NCI-H1417 (cell line): ENCODE measurements at regions not wholly inside any gene's neighbourhood (a gene's known extent, or its start where the extent isn't known, plus 50 kb on each side); places are given as distances from the start of the nearest gene placed in this dataset.

Experiments used
- DNase-seq, 3 experiments: peaks; one replicate each; lab custom pipeline; 2025; lab: John Stamatoyannopoulos, UW

DNA sequence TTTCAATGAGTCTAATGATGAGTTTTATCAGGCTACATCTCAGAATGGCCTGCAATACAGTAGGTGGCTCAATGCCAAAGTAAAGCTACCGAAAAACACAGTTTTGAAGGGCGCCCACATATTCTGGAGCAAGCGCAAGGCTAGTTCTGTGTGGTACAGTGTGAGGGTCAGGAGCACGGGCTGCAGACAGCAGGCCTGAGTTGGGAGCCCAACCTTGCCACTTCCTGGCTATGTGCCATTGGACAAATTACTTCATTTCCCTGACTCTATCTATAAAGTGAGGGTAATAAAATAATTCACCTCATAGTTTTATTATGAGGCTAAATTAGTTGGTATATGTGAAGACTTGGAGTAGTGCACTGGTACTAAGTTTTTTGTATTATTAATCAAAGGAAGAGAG is 150.7 kb downstream of the OPN5 start:
- DNase-seq, result no peak

DNA sequence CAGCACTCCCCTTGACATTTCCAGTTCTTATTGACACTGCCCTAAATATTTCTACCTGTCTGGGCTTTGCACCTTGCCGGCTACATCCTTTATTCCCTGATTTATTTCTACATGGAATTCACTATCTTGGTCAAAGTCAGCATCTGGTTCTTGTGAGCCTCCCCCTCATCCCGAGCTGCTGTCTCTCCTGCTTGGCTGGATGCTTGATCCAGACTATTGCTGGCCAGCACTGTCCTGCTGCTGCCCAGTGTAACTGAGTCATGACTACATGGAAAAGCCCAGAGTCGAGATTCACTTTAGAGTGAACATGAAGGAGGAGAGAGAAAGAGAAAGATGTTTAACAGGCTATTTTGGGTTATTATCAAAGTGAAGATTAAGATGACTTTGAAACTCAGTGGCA is 142.2 kb downstream of the OPN5 start:
- no peak for DNase-seq

GRCh38 chr6:47922391-47922790 is 140.6 kb downstream of the OPN5 start:
- no peak for DNase-seq

- DNase-seq, result no peak
Observed at GRCh38 chr6:47919875-47920274, 138.0 kb downstream of the OPN5 start.

GRCh38 chr6:47917811-47918210 is 136.0 kb downstream of the OPN5 start:
- DNase-seq, result no peak

DNA sequence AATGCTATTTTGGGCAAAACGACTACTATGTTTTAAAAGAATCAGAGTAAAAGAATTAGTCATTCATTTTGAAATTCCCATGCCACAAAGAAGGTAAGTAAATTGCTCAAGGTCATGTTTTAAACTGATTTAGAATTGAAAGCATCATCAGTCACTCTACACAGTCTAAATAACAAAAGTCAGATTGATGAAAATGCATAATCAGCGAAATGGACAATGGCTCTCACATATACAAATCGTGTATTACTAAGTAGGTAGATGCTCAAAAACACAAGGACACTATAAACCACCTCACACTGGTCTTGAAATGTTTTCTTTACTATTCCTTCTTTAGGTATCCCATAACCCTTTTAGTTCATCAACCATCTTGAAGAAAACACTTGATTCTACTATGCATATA is 135.4 kb downstream of the OPN5 start:
- DNase-seq, result no peak

- no peak for DNase-seq
Observed at GRCh38 chr6:47915017-47915416, 133.2 kb downstream of the OPN5 start.

- no peak for DNase-seq
Observed at GRCh38 chr6:47908271-47908670, 126.4 kb downstream of the OPN5 start.

DNA sequence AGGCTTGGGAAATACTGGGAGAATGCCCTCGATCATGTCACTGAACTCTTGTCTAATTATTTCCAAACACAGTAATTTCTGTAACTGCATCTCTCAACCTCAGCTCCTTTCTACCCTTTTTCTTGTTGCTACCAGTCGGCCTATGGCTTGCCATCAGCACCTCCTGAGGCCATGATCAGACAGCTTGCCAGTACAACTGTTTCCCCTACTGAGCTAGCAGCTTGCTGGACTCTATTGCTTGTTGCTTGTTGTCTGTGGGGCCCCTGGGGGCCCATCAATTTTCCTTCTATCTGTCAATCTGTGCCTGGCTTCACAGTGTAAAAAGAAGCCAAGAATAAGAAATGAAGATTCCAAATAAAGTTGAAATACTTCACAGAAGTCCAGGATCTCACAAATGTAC is 123.9 kb downstream of the OPN5 start:
- no peak for DNase-seq

DNA sequence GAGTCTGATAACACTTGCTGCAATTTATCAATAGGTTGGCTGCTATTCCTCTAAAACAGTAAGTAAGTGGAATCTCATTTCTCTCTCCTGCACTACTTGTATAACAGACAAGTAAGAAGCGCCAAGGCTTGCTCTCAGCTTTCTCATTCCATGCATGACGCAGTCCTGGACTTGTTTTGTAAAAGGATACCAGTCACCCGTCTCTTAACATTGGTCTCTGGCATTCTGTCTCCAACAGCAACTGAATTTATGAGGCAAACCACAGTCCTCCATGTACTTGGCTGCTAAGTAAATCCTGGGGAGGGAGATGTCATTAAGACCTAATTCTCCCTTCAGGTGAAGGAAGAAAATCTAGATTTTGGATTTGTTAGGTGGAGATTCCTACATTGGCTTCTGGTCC is 115.4 kb downstream of the OPN5 start:
- DNase-seq, result no peak

DNA sequence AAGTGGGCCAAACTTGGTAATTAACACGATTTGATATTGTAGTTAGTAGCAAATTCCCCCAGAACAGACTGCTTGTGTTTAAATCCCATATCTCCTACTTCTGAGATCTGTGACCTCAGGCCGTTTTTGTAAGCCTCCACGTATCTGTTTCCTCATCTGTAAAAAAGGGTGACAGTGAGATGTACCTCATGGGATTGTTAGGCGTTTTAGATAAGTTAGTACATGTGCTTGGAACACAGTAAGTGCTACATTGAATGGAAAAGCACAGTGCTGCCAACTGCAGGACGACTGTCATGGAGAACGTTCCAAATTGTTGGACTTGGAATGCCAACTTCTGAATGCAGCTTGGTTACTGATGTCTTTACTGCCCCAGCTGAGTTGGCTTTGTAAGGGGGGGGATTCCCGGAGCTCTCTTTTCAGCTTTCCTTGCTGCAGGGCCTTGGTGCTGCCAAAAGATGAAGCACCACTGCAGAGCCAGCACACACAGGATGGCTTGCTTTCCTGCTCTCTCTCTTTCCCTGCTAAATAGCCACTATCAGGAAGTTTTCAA is 108.6 kb downstream of the OPN5 start:
- DNase-seq, result no peak

GRCh38 chr6:47879015-47879414 is 97.2 kb downstream of the OPN5 start:
- no peak for DNase-seq
